Sigmoid colon (tissue), 6 donors: ENCODE measurements at regions not wholly inside any gene's neighbourhood (a gene's known extent, or its start where the extent isn't known, plus 50 kb on each side); places are given as distances from the start of the nearest gene placed in this dataset.
"Not testable (repeated sequence)": the region's sequence is repeated elsewhere in the genome, so short reads cannot be mapped to it uniquely, and the experiment has no call there.

Experiments
- DNase-seq: peaks from one replicate; pipeline ENCODE4 v3.0.0-alpha.2; 2019
- H3K27ac ChIP-seq, 4 donors: fragments of 200-600 bp; sonication (generic); one replicate each; pipeline ENCODE4 v1.5.1; 2016 to 2019; ENCODE audit warnings: mild to moderate bottlenecking in 1 of 4
- H3K27me3 ChIP-seq, 3 donors: fragments of 200-600 bp; sonication (generic); one replicate each; pipeline ENCODE4 v1.5.1; 2019; ENCODE audit warnings: mild to moderate bottlenecking in 1 of 3
- H3K36me3 ChIP-seq, 4 donors: fragments of 200-600 bp; sonication (generic); one replicate each; pipeline ENCODE4 v1.5.1; 2016 to 2019
- H3K4me1 ChIP-seq, 4 donors: fragments of 200-600 bp; sonication (generic); one replicate each; pipeline ENCODE4 v1.5.1; 2017 to 2019
- H3K4me3 ChIP-seq, 4 donors: fragments of 200-600 bp; sonication (generic); one replicate each; pipeline ENCODE4 v1.5.1; 2017 to 2019; ENCODE audit warnings: mild to moderate bottlenecking in 2 of 4, moderate library complexity in 1 of 4
- H3K9me3 ChIP-seq, 4 donors: fragments of 200-600 bp in 3 of 4; sonication (generic) in 3 of 4; one replicate each; pipeline versions ENCODE4 v1.5.1 to v1.6.1; 2013 to 2019
- EP300 ChIP-seq, 4 donors: sonication (generic); formaldehyde crosslinking; IDR thresholded peaks; one replicate each; pipeline ENCODE4 v1.6.1; 2017; ENCODE audit warnings: antibody characterized with exemption in 4 of 4
- POLR2A ChIP-seq, 2 donors: fragments of 450-650 bp; IDR thresholded peaks; one replicate each; pipeline ENCODE4 v1.6.1; 2016; ENCODE audit warnings: antibody characterized with exemption in 2 of 2, mild to moderate bottlenecking in 2 of 2, moderate library complexity in 2 of 2
- POLR2AphosphoS5 ChIP-seq, 4 donors: sonication (generic); formaldehyde crosslinking; IDR thresholded peaks; one replicate each; pipeline ENCODE4 v1.6.1; 2017; ENCODE audit warnings: antibody characterized with exemption in 4 of 4
- WGBS, 2 donors: extraction: QIAGEN DNeasy Blood & Tissue Kit; methylation state at CpG; one replicate each; pipeline ENCODE4 v1.1.7; 2013; 5-methylcytosine and 5-hydroxymethylcytosine counted together
- intact Hi-C: fragments of 100-400 bp; cut with DNase I; formaldehyde crosslinking; loops from one replicate; pipeline ENCODE4 v1.15.1; 2023
- TF ChIP-seq, protein P1 (sequence below), 4 experiments: fragments of 450-650 bp in 3 of 4; fragments of 200-600 bp in 1 of 4; IDR thresholded peaks; one replicate each; pipeline ENCODE4 v1.5.1; 2016 to 2019; ENCODE audit warnings: antibody characterized with exemption in 4 of 4, mild to moderate bottlenecking in 3 of 4, moderate library complexity in 2 of 4
- donor health status: healthy with polysubstance abuse.
- donor health status: healthy.

GRCh38 chr1:9466780-9467758, 72.2 kb upstream of the SLC25A33 start:
- intact Hi-C loops, result no loop called here
- peak overlapping the region in 2 of 4 donors; percentile 22 to 31 for H3K4me3 ChIP-seq

GRCh38 chr1:9469882-9470281, 69.4 kb upstream of the SLC25A33 start:
- H3K4me1 ChIP-seq, result peaks cover 0 to 16% (median 14%) of the 10 kb centered on the region in 4 donors
- 91 to 93% methylated on average over 3 of the region's 3 CpGs for WGBS, 2 donors
- H3K36me3 ChIP-seq, H3K9me3 ChIP-seq, intact Hi-C loops, H3K4me3 ChIP-seq, H3K27ac ChIP-seq, H3K27me3 ChIP-seq, DNase-seq: not testable (repeated sequence)

More at GRCh38 chr1:9466780-9467758, 72.2 kb upstream of the SLC25A33 start:
- Histone ChIP-seq H3K9me3 (no peaks in the 10 kb centered on the region), H3K27ac (peak overlapping the region; percentile 41 to 92 (median 66)), H3K36me3 (no peaks in the 10 kb centered on the region), H3K27me3 (no peaks in the 10 kb centered on the region), H3K4me1 (peaks cover 0 to 16% (median 14%) of the 10 kb centered on the region in 4 donors)
- TF ChIP-seq POLR2AphosphoS5 (IDR thresholded peaks at IDR 0.05), result peak in 1 of 4 donors; percentile 22
- no peak for TF ChIP-seq EP300 (IDR thresholded peaks at IDR 0.05)
- no peak for TF ChIP-seq POLR2A (IDR thresholded peaks at IDR 0.05)
- TF ChIP-seq, protein P1, sequence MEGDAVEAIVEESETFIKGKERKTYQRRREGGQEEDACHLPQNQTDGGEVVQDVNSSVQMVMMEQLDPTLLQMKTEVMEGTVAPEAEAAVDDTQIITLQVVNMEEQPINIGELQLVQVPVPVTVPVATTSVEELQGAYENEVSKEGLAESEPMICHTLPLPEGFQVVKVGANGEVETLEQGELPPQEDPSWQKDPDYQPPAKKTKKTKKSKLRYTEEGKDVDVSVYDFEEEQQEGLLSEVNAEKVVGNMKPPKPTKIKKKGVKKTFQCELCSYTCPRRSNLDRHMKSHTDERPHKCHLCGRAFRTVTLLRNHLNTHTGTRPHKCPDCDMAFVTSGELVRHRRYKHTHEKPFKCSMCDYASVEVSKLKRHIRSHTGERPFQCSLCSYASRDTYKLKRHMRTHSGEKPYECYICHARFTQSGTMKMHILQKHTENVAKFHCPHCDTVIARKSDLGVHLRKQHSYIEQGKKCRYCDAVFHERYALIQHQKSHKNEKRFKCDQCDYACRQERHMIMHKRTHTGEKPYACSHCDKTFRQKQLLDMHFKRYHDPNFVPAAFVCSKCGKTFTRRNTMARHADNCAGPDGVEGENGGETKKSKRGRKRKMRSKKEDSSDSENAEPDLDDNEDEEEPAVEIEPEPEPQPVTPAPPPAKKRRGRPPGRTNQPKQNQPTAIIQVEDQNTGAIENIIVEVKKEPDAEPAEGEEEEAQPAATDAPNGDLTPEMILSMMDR (IDR thresholded peaks at IDR 0.05), result no peak
- 18 to 57% methylated on average over 29 of the region's 29 CpGs for WGBS, 2 donors
- DNase-seq, result peak; percentile 82

- H3K27me3 ChIP-seq, result no peaks in the 10 kb centered on the region
- H3K9me3 ChIP-seq, result no peaks in the 10 kb centered on the region
- TF ChIP-seq, protein P1 (IDR thresholded peaks at IDR 0.05), result no peak
- TF ChIP-seq POLR2A (IDR thresholded peaks at IDR 0.05) (no peak), EP300 (IDR thresholded peaks at IDR 0.05) (no peak), POLR2AphosphoS5 (IDR thresholded peaks at IDR 0.05) (no peak)
- no peak overlapping the region for H3K4me3 ChIP-seq
- peaks cover 0 to 12% (median 11%) of the 10 kb centered on the region in 4 donors for H3K4me1 ChIP-seq
- WGBS, 2 donors, result 54 to 70% methylated on average over 15 of the region's 15 CpGs
- intact Hi-C loops, result no loop called here
- no peaks in the 10 kb centered on the region for H3K36me3 ChIP-seq
- DNase-seq, result no peak
- peak overlapping the region in 1 of 4 donors; percentile 65 for H3K27ac ChIP-seq
Measured at GRCh38 chr1:9471679-9472078, 67.6 kb upstream of the SLC25A33 start.

DNA sequence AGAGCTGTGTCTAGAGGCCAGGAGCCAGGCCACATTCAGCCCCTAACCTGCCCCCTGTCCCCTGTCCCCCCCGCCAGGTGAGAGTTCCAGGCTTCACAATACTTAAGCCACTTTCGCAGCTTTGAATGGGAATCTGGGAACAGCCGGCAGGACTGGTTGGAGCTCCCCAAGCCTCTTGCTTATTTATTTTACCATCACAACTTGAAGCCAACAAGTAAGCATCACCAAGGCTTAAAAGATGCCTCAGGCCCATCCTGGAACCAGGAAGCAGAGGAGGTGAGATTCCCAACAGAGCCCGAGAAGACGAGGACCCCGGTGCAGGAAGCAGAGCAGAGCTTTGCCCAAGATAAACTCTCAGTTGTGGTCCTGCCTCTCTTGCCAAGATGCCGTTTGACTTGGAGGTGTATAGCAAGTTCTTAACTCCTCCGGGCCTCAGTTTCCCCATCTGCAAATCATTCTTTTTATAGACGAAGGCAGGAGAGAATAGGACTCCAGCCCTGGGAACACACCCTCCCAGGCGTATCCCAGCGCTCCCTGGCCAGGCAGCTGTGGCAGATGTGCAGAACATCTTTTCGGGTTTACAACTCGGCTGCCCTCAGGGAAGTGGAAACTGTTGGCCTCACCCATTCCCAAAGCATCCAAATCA, 66.8 kb upstream of the SLC25A33 start:
- no peak for DNase-seq
- Histone ChIP-seq H3K27me3 (no peaks in the 10 kb centered on the region), H3K36me3 (no peaks in the 10 kb centered on the region), H3K9me3 (no peaks in the 10 kb centered on the region), H3K4me3 (no peak overlapping the region), H3K27ac (peak overlapping the region in 3 of 4 donors; percentile 10 to 65 (median 50)), H3K4me1 (peaks cover 0 to 4% (median 3%) of the 10 kb centered on the region in 4 donors)
- 20 to 61% methylated on average over 13 of the region's 13 CpGs for WGBS, 2 donors
- TF ChIP-seq, protein P1 (IDR thresholded peaks at IDR 0.05), result no peak
- TF ChIP-seq POLR2AphosphoS5 (IDR thresholded peaks at IDR 0.05) (no peak), POLR2A (IDR thresholded peaks at IDR 0.05) (no peak), EP300 (IDR thresholded peaks at IDR 0.05) (no peak)
- intact Hi-C loops, result no loop called here
